ENCODE measurements at regions not wholly inside any gene's neighbourhood (a gene's known extent, or its start where the extent isn't known, plus 50 kb on each side); places are given as distances from the start of the nearest gene placed in this dataset.

GRCh38 chr1:218636548-218636947 is 291.4 kb downstream of the TGFB2 start:
- no peak overlapping the region for H3K4me2 ChIP-seq (ENCODE audit: low read length)
- no peak overlapping the region for H3K27ac ChIP-seq (ENCODE audit: low read depth, low read length)
- ChIA-PET CTCF (no interaction called here), RAD21 (ENCODE audit: low non-redundant PET in 1 of 2, low total read pairs in 2 of 2, uncharacterized antibody in 2 of 2, unreplicated experiment in 2 of 2) (no interaction called here), POLR2A (no interaction called here)
- no peak for ATAC-seq
- no peak for TF ChIP-seq ZBTB33 (IDR thresholded peaks at IDR 0.05; ENCODE audit: extremely low read depth, insufficient replicate concordance, low read length)
- TF ChIP-seq RAD21 (IDR thresholded peaks at IDR 0.05; ENCODE audit: low read depth), result no peak
- no peak for TF ChIP-seq CTCF (IDR thresholded peaks at IDR 0.05 in 2 of 3, conservative IDR thresholded peaks at IDR 0.05 in 1 of 3; ENCODE audit: borderline replicate concordance in 1 of 3, insufficient read depth in 1 of 3, low read depth in 2 of 3, low read length in 2 of 3)
- TF ChIP-seq SP1 (IDR thresholded peaks at IDR 0.05; ENCODE audit: low read depth), result no peak
- TF ChIP-seq ATF3 (IDR thresholded peaks at IDR 0.05), result no peak
- no peak for TF ChIP-seq CEBPB (IDR thresholded peaks at IDR 0.05; ENCODE audit: low read depth)
- TF ChIP-seq EGR1 (IDR thresholded peaks at IDR 0.05; ENCODE audit: low read depth), result no peak
- TF ChIP-seq ZFX (IDR thresholded peaks at IDR 0.05), result no peak
- H3K9ac ChIP-seq (ENCODE audit: low read length), result no peak overlapping the region
- no peaks in the 10 kb centered on the region for H3K79me2 ChIP-seq (ENCODE audit: insufficient read depth, low read length)
- BruUV-seq (replicated peaks), result no TSS peak
- no peak overlapping the region for H3K4me3 ChIP-seq (replicated peaks in 1 of 2; ENCODE audit: low read depth in 1 of 2, low read length in 2 of 2)
- no peaks in the 10 kb centered on the region for H4K20me1 ChIP-seq (ENCODE audit: insufficient read depth)
- DNase-seq (ENCODE audit: low read depth, low spot score), result no peak
- H2AFZ ChIP-seq (ENCODE audit: low read depth, low read length, poor library complexity, severe bottlenecking), result no peak overlapping the region
- no peaks in the 10 kb centered on the region for H3K9me3 ChIP-seq (ENCODE audit: control insufficient read depth in 1 of 2, insufficient read depth in 1 of 2, low read depth in 1 of 2, low read length in 2 of 2)
- intact Hi-C loops (cut with micrococcal nuclease), result no loop called here
- H3K9me2 ChIP-seq (ENCODE audit: insufficient read depth), result no peaks in the 10 kb centered on the region
- no peaks in the 10 kb centered on the region for H3K36me3 ChIP-seq (ENCODE audit: control insufficient read depth in 1 of 2, insufficient read depth in 2 of 2, low read length in 2 of 2)
- H3K4me1 ChIP-seq (ENCODE audit: control insufficient read depth in 1 of 2, insufficient read depth in 2 of 2, low read length in 2 of 2), result no peaks in the 10 kb centered on the region
- no peaks in the 10 kb centered on the region for H3K27me3 ChIP-seq (ENCODE audit: insufficient read depth, low read length)
